Effector CD4-positive, alpha-beta T cell (primary cell): ENCODE measurements at regions not wholly inside any gene's neighbourhood (a gene's known extent, or its start where the extent isn't known, plus 50 kb on each side); places are given as distances from the start of the nearest gene placed in this dataset.
A peak's percentile ranks its signal among the peaks of the same experiment; 100 is the strongest.
"Not testable (repeated sequence)": the region's sequence is repeated elsewhere in the genome, so short reads cannot be mapped to it uniquely, and the experiment has no call there.

ENCODE experiments used
- DNase-seq: peaks from one replicate; pipeline ENCODE4 v3.0.0-alpha.2; 2020

DNA sequence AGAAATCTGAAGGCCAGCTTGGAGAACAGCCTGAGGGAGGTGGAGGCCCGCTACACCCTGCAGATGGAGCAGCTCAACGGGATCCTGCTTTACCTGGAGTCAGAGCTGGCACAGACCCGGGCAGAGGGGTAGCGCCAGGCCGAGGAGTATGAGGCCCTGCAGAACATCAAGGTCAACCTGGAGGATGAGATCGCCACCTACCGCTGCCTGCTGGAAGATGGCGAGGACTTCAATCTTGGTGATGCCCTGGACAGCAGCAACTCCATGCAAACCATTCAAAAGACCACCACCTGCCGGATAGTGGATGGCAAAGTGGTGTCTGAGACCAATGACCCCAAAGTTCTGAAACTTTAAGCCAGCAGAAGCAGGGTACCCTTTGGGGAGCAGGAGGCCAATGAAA lies 318.4 kb downstream of the ZFHX3 start:
- DNase-seq = not testable (repeated sequence)

DNA sequence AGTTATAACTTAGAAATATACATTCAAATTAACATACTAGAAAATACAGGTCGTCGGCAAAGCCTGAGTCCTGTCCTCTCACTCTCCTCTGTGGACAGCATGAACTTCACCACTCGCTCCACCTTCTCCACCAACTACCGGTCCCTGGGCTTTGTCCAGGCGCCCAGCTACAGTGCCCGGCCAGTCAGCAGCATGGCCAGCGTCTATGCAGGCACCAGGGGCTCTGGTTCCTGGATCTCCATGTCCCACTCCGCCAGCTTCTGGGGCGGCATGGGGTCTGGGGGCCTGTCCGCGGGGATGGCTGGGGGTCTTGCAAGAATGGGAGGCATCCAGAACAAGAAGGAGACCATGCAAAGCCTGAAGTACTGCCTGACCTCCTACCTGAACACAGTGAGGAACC lies 319.4 kb downstream of the ZFHX3 start:
- no peak for DNase-seq

DNA sequence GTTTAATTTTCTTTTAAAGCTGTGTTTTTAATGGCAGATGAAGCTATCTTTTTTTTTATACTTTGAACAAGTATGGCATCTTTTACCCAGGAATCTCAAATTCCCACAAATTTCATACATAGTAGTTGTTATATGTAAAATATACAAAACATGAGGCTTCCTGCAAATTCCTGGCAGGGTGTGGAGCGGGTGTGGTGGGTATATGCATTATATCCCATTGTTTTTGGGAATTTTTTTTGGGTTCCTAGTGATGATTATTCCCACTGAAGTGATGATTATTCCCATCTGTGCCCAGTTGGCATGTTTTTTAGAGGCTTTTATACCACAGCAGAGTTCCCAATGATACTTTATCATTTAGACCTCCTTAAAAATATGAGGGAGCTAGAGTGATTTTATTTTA lies 320.4 kb downstream of the ZFHX3 start:
- DNase-seq = no peak

DNA sequence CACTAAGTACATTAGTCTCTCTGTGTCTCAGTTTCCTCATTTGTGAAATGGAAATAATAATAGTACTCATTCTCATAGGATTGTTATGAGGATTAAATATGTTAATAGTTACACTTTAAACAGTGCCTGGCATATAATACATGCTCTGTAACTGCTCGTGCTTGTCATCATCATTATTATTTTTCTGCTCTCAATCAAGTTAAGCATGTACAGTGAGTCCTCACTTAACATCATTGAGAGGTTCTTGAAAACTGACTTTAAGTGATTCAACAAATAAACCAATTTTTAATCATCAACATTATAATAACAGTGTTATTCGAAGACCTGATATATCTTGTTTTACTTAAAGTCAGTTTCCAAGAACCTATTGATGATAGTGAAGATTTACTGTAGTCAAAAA lies 322.3 kb downstream of the ZFHX3 start:
- no peak for DNase-seq

DNA sequence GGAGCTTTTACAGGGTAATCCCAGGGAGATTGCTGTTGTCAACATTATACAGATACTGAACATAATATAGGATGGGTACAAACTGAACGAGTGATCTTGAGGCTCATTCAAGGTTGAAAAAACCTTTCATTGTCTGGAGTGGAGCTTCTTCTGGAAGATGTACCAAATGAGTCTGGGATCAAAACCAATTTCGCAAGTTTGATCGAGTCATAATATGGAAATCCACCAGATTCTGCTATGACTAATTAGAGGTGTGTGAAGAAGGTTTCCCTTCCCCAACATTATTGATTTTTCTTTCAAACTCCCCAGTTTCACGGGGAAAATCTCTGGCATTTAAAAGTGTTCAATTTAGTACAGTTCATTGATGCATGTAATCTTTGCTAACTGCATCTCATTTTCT lies 324.1 kb downstream of the ZFHX3 start:
- no peak for DNase-seq

DNA sequence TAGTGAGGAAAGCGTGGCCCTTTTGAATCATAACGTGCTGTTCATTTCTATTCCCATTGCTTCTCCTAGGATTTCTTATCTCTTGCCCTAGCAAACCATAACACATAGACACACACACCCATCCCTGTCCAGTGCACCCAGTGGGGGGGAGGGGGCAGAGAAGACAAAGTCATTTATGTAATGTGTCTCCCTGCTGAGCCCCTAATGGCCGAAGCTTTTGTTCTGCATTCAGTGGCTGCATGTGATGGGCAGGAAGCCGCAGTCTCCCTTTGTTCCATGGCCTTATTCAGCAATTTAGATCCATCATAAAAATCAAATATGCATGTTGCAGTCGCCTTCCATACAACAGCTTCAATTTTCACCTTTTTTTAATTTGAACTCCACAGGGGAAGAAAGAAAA lies 325.4 kb downstream of the ZFHX3 start:
- DNase-seq = no peak

DNA sequence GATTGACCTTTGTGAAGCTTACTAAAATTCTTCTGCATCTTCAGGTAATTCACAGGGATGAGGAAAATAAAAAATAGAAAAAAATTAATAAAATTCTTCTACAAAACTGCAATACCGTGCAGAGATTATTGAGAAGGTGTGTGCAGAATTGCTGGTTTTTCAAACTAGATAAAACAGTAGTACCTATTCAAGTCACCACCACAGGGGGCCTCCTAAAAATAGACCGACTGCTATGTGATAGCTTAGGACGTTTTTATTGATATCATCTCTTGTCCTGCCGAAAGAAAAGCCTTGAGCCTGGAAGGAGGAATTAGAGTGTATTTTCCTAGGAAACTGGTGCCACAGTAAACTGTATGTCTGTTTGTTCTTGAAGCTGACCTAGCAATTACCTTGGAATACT lies 325.9 kb downstream of the ZFHX3 start:
- DNase-seq = no peak

DNA sequence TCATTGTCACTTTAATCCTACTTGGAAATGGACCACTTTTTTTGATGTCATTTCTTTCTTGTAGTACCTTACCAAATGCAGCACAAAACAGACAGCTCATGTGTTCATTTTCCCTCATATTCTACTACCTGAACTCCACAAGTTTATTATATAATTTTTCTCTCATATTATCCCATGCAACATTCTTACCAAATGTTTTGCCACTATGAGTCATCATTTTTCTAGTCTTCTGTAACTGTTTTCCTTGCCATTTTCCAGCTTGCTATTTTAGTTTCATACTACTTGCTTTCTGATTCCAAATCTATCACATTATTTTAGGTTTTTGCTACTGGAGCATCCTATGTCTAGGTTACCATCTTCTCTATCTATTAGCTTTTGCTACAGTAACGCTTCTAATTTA lies 332.7 kb downstream of the ZFHX3 start:
- no peak for DNase-seq

DNA sequence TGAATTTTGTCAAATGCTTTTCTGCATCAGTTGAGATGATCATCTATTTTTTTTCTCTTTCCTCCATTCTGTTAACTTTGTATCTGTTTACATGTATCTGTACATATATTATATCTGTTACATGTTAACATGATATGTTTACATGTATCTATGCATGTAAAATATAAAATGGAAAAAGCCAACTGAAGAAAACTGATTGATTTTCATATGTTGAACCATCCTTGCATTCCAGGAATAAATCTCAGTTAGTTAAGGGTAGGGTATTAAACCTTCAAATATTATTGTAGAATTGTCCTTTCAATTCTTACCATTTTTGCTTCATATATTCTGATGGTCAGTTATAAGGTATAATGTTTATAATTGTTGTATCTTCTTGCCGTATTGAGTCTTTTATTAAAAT lies 336.1 kb downstream of the ZFHX3 start:
- DNase-seq = no peak

DNA sequence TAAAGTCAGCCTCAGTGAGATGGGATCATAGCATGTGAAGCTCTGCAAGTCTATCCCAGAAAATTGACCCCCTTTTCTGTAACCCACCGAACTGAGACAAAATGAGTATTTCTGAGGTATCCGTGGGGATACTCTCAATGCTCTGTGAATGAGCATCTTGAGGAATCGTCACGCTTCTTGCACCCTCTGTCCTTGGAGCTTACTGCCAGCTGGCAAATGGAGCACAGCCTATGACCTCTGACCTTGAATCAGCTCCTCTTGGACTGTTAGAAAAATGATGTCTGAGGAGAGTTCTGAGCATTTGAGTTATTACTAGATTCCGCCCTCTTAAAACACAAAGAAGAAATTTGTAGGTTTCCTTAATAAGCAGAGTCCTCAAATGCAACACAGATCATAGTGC lies 342.1 kb downstream of the ZFHX3 start:
- DNase-seq = no peak

DNA sequence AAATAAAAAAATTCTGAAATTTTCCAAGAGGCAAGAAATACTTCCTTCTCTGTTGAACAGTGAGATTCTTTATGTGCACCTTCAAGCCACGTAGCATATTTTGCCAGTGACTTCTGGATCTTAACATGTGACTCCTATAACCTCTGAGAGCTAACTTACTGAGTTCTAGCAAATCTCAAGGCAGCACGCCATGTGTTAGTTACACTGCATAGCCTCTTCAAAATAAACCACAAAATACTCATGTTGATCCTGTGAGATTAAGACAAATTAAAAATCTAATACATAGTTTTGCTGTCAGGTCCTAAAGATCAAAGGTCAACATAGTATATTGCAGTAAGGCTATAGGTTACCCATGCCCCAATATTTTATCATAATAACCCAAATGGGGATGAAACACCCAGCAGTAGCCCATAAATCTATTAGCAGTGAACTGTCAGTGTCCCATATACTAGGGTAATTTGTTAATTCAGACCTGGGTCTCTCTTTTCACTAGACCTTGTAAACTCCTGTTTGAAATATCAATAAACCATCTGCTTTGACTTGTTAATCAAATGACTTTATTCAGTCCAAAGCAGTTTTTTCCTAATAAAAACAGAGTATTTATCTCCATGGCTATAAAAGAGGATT lies 343.1 kb downstream of the ZFHX3 start:
- DNase-seq = no peak

DNA sequence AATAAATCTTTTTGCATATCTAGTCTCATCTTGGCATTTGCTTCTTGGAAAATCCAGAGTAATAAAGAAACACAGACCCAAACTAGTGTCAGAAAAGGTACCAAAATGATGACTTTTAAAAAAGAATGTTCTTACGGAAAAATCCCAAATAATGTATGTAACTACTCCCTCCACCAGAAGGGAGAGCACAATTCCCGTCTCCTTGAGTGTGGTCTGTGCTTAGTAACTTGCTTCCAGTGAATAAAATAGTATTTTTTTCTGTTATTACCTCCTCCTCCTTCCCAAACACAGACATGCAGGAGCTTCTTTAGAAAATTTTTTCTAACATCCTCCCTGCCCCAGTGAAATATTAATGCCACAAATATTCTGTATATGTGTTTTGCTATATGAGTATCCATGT lies 358.1 kb downstream of the ZFHX3 start:
- DNase-seq = no peak

DNA sequence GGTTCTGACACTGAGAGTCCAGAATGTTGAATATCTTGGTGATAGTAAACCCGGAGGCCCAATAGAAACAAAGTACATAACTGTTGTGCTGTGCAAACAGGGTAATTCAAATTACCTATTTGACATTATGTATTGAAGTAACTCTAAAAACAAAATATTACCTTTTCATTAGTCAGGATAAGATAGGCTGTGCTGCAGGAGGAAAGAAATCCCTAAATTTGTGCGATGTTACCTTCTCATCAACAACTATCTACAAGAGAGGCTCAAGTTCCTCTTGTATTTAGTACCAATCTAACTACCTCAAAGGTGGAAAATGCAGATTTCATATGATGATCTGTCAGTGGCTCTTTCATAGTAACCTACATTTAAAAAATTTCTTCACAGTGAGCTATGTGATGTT lies 367.2 kb downstream of the ZFHX3 start:
- DNase-seq = no peak

DNA sequence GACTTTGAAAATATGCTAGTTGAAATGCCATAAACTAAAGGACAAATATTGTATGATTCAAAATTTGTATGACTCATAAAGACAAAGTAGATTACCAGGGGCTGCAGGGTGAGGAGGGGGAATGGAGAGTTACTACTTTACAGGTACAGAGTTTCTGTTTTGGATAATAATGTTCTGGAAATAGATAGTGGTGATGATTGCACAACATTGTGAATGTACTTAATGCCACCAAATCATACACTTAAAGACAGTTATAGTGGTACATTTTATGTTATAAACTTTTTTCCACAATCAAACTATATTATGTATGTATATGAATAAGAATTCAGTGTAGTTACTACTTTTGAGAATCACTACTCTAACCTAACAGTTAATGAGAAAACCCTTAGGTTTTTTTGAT lies 368.1 kb downstream of the ZFHX3 start:
- no peak for DNase-seq

DNA sequence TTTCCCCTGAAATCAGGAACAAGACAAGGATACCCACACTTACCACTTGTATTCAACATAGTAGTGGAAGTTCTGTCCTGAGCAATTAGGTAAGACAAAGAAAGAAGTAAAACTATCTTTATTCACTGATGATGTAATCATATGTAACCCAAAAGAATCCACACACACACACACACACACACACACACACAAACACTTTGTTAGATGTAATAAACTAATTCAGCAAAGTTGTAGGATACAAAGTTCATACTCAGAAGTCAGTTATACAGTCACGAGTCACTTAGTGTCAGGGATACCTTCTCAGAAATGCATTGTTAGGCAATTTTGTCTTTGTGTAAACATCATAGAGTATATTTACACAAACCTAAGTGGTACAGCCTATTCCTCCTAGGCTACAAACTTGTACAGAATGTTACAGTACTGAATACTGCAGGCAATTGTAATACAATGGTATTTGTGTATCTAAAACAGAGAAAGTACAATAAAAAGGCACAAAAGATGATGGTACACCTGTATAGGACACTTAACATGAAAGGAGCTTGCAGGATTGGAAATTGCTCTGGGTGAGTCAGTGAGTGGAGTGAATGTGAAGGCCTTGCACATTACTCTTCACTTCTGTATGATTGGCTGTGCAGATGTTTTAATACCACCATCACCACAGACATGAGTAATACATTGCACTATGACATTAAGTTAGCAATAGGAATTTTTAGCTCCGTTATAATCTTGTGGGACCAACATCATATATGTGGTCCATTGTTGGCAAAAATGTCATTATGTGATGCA lies 370.1 kb downstream of the ZFHX3 start:
- no peak for DNase-seq

DNA sequence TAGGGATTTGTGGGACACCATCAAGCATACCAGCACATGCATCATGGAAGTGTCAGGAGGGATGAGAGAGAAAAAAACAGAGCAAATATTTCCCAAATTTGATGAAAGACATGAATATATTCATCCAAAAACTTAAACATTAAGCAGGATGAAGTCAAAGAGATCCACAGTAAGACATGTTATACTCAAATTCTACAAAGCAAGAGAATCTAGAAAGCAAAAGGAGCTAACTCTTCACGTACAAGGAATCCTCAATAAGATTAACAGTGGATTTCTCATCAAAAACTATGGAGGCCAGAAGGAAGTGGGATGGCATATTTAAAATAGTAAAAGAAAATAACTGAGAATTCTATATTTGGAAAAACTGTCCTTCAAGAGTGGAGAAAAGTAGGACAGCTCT lies 374.8 kb downstream of the ZFHX3 start:
- DNase-seq = no peak

DNA sequence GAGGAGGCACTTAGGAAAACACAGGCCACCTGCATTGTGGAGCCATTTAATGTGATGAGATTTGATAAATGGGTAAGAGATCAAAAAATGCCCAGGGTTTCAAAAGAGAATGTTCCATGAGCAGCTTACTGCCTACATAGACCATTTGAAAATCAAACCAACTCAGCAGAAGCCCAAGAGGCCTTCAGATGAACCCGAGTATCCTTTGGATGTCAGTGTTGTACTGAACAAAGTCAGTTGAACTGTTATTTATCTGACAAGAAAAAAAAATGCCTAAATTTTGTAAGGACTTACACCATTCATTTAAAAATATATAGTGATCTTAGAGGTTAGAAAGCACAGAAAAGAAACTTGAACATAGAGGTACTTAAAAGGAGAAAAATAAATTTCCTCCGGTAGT lies 381.7 kb downstream of the ZFHX3 start:
- no peak for DNase-seq

DNA sequence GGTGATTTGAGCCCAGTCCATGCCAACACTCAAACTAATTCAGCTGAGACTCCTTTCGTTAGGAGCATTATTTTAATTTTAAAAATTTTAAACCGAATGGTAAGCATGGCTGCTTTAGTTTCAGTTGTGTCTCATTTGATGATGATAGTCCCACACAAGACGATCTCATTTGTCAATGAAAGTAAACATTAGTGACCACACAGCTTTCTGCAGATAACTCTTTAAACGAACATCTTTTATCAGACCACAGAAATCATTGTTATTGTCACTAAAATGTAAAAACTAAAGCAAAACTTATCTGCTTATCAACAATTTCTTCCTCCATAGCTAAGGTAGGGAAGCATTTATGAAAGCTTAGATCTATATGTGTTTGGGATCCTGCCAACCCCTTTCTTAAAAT lies 382.2 kb downstream of the ZFHX3 start:
- DNase-seq = no peak

DNA sequence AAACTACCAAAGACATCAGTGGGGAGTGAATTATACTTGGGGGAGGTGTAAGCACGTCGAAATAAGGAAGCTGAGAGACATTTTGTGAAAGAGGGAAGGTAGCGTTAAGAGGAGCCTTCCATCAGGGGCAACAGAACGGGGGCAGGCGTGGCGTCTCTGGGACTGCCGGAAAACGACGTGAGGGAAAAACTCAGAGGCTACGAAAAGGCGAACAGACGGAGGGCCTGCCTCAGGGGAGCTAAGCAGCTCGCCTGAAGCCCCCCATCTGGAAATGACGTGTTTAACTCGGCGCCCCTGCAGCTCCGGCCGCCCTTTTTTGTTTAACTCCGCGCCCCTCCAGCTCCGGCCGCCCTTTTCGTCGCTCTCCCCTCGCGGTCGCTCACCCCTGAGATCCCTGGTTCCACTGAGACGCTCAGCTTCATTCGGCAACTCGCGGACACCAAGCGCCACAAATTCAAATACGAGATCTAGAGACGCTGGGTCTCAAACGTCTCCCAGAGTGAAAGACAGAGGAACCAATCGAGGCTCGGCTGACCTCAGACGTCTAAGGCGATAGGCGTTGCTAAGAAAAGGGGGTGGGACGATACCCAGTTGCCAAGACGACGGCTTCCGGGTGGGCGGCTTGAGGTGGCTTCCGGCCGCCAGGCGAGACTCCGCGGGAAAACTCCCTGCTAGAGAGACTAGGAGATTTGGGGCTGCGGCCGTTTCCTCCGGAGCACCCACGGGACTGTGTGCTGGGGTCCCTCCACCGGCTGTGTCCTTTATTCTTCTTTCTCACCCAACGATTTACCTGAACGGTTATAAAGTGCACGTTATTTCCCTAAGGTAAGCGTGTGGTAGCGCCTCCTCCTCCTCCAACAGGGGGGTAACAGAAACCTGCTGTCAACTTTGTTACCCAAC lies 383.2 kb downstream of the ZFHX3 start:
- peak; percentile 89 for DNase-seq

DNA sequence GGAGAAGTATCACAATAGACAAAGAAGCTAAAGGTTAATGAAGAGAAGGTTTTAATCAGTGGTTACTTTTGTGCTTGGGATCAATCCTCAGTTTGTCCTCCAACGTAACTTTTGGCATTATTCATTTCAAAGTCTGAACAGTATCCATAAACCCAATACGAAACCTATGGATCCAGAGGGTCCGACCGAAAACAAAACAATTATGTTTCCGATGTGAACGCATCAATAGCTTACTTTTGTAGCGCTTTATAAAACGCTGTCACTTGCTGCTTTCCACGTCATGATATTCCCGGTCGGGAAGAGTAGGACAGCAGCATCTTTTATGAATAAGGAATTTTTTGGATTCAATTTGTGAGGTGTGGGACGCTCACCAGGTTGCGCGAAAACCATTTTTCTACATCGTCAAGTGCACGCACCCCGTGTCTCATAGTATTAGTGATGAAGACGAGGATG lies 383.8 kb downstream of the ZFHX3 start:
- DNase-seq = no peak

DNA sequence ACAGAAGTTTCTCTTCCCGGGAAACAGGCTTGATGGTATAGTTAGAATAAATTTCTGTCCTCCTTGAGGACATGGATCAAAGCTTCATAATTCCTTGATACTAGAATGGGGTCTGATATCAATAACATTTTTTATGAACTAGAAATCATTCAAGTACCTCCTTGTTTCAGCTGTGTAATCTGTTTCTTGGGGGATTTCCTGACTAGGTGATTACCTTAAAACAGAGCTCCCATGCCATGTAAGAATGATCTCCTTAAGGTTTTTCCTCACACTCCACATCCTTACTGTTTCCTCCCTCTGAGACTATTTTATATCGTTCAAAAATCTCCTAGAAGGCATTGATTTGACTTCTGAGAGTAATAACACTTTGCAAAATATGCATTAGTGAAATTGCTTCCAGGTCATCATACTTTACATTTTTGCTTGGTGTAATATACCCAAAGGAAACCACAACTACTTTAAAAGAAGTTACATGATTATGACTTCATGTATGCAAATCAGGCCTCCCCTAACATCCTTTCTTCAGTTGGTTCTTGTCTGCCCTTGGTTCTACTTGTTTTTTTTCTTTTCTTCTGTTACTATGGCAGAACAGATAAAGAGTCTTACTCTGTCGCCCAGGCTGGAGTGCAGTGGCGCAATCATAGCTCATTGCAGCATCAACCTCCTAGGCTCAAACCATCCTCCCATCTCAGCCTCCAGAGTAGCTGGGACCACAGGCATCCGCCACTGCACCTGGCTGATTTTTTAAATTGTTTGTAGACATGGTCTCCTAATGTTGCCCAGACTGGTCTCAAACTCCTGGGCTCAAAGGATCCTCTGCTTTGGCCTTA lies 388.8 kb downstream of the ZFHX3 start:
- no peak for DNase-seq

DNA sequence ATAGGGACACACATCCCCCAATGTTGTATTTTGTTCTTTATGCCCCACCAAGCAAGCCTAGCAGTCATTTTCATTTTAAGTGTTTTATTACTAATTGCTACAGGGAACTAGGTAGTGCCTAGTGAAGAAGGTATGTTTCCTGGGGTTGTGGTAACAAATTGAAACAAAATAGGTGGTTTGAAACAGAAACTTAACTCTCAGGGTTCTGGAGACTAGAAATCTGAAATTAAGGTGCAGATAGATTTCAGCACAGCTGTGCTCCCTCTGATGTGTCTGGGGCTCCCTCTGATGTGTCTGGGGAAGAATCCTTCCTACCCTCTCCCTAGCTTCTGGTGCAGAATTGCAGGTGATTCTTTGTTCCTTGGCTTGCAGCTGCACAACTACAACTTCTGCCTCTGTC lies 390.1 kb downstream of the ZFHX3 start:
- no peak for DNase-seq

DNA sequence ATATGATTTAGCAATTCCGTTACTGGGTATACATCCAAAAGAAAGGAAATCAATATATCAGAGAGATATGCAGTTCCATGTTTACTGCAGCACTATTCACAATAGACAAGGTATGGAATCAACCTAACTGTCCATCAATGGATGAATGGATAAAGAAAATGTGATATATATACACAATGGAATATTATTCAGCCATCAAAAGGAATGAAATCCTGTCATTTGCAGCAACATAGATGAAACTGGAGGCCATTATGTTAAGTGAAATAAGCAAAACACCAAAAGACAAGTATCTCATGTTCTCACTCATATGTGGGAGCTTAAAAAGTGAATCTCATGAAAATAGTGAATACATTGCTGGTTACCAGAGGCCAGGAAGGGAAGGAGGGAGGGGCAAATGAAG lies 390.8 kb downstream of the ZFHX3 start:
- DNase-seq = no peak
